Thyroid gland (tissue), 4 donors: ENCODE measurements at regions not wholly inside any gene's neighbourhood (a gene's known extent, or its start where the extent isn't known, plus 50 kb on each side); places are given as distances from the start of the nearest gene placed in this dataset.

Experiments
- CTCF ChIP-seq, 6 experiments: fragments of 200-600 bp in 3 of 6; fragments of 450-650 bp in 3 of 6; sonication (generic) in 3 of 6; IDR thresholded peaks; one replicate each; pipeline ENCODE4 v1.5.1; 2016 to 2019; ENCODE audit warnings: antibody characterized with exemption in 6 of 6, mild to moderate bottlenecking in 2 of 6, inconsistent platforms in 1 of 6, moderate library complexity in 1 of 6
- POLR2A ChIP-seq, 2 donors: fragments of 450-650 bp; IDR thresholded peaks; one replicate each; pipeline ENCODE4 v1.6.1; 2017; ENCODE audit warnings: antibody characterized with exemption in 2 of 2, mild to moderate bottlenecking in 2 of 2, moderate library complexity in 1 of 2

GRCh38 chr1:83625646-83626045, 373.3 kb downstream of the TTLL7 start:
- TF ChIP-seq CTCF (IDR thresholded peaks at IDR 0.05) = no peak
- no peak for TF ChIP-seq POLR2A (IDR thresholded peaks at IDR 0.05)
